CD4-positive, alpha-beta T cell treated with Interleukin-2 at 100 ng/mL for 4 hours (primary cell): ENCODE measurements at regions not wholly inside any gene's neighbourhood (a gene's known extent, or its start where the extent isn't known, plus 50 kb on each side); places are given as distances from the start of the nearest gene placed in this dataset.

ENCODE experiments used
- DNase-seq: peaks from one replicate; pipeline ENCODE4 v3.0.0-alpha.2; 2020; ENCODE audit warnings: low spot score

DNA sequence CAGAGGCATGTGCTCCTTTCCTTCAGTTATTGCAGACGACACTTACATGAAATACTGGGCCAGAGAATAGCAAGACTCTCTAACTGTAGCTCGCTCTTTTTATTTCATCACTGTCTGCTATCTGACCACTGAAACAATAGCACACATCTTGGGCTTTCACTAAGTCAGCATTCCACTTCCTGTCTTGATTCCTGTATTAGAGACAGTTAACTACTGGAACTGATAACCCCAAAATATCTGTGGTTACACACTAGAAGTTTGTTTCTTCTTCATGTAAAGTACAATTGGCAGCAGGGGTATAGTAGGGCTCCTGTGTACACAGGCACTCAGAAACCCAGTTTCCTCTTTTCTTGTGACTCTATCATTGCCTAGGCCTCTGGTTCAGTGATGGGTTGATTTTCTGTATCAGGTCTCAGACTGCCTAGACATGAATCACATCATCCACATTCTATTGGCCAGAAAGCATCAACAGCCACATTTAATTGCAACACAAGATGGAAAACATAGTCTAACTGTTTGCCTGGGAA, 230.2 kb upstream of the CD96 start:
- DNase-seq: peak; percentile 39

GRCh38 chr3:111314181-111314873, 227.7 kb upstream of the CD96 start:
- DNase-seq: no peak

GRCh38 chr3:111314898-111315297, 227.1 kb upstream of the CD96 start:
- DNase-seq: no peak

GRCh38 chr3:111315930-111316587, 225.9 kb upstream of the CD96 start:
- no peak for DNase-seq

DNA sequence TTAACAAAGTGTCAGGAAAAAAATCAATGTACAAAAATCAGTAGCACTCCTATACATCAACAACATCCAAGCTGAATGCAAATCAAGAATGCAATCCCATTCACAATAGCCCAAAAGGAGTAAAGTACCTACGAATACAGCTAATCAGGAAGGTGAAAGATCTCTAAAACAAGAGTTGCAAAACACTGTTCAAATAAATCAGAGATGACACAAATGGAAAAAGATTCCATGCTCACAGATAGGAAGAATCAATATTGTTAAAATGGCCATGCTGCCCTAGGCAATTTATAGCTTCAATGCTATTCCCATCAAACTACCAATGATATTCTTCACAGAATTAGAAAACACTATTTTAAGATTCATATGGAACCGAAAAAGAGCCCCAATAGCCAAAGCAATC, 223.7 kb upstream of the CD96 start:
- DNase-seq: no peak

DNA sequence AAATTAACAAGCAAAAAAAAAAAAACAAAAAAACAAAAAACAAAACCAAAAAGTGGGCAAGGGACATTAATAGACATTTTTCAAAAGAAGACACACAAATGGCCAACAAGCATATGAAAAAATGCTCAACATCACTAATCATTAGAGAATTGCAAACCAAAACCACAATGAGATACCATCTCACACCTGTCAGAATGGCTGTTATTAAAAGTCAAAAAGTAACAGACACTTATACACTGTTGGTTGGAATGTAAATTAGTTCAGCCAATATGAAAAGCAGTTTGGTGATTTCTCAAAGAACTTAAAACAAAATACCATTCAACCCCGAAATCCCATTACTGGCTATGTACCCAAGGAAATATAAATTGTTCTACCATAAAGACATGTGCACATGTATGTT, 222.4 kb upstream of the CD96 start:
- no peak for DNase-seq

- DNase-seq: no peak
Measured at GRCh38 chr3:111321786-111322185, 220.2 kb upstream of the CD96 start.

DNA sequence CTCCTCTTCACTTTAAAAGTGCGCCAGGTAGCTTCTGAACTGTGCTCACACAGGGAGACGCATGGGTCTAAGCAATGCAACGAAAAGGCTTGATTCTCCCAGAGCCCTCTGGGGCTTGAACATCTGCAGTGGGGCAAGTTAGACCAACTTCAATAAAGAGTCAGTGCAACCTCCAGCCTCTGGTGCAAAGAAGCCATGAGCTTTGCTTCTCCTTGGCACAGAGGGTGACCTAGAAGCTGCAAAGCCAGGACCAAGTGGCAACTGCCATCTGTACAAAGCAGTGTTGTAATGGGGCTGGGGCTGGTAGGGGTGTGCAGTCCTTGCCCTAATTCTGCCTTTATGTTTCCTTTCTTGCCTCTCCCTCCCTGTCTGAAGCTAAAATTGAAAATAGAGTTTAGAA, 219.0 kb upstream of the CD96 start:
- DNase-seq: no peak

GRCh38 chr3:111324151-111324550, 217.8 kb upstream of the CD96 start:
- no peak for DNase-seq

DNA sequence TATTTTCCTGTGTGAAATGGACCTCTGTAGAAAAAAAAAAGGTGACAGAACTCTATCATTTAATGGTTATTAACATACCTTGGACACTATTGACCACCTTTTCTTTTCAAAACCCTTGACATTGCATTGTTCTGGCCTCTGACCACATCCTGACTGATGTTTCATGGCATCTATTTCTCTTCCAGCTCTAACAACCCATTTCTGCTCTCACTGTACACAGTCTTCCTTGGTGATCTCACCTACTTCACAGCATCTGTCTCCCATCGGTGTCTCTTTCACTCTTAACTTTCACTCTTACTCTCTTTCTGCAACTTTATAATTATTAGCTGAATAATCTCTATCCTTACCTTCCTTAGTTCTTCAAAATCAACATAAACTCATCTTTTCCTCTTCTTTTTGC, 217.4 kb upstream of the CD96 start:
- no peak for DNase-seq

GRCh38 chr3:111325160-111325718, 216.8 kb upstream of the CD96 start:
- DNase-seq: no peak

GRCh38 chr3:111326144-111326995, 215.6 kb upstream of the CD96 start:
- no peak for DNase-seq

GRCh38 chr3:111331306-111331705, 210.7 kb upstream of the CD96 start:
- DNase-seq: no peak

DNA sequence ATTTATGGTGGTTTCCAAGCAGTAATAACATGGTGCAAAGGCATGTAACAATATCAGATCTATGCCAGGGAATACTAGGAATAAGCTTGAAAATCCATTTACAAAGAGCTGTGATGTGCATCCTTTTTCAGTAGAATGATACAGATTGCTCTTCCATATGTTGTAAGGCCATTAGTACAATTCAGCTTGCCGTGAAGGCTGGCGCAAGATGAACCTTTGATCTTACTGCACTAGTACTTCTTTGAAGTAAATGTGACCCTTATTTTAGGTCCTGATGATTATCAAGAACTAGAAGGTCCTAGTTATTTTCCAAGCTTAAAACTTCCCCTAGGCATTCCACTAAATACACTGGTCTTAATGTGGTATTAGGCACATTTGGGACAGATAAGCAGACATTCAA, 210.1 kb upstream of the CD96 start:
- no peak for DNase-seq

DNA sequence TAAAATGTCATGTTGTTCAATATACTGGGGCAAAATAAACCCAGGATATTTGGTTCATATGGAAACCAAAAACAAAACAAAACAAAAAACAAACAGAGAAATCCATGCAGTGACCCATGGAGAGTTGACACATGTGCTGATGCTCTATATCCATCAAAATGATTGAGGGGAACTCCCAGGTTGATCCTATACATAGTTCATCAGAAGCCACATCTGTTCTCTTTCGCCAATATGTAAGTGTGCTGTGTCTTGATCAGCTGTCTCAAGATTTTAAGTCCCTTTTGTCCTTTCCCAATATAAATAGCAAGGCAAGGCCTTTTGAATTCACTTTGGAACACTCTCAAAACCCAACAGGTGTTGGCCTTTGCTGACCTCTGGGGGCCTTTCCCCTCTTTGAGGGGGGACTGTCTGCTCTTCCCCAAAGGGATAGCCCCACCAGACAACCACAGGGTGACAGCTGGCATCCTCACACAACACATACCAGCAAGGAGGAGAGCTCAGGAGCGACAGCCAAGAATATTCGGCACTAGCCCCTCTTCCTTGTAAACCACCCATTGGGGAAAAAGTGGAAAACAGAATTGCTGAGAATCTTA, 209.4 kb upstream of the CD96 start:
- no peak for DNase-seq

- no peak for DNase-seq
Measured at GRCh38 chr3:111333642-111334041, 208.4 kb upstream of the CD96 start.

GRCh38 chr3:111335512-111336303, 206.3 kb upstream of the CD96 start:
- DNase-seq: no peak

GRCh38 chr3:111336511-111336910, 205.5 kb upstream of the CD96 start:
- no peak for DNase-seq

GRCh38 chr3:111338059-111338698, 203.8 kb upstream of the CD96 start:
- DNase-seq: peak; percentile 54

DNA sequence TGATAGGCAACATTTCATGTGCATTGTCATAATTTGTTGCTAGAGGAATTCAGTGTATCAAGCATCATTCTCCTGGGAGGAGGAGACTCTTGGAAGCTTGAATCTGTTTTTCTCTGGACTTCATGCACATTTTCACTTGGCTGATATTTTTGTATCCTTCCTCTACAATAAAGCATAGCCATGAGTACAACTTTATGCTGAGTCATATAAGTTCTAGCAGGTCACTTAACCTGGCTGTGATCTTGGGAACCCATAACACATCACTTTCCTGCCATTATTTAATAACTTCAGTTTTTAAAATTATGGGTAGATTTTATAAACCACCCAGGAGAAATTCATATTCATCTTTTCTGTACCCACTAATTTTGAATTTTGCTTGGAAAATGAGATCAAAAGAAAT, 203.0 kb upstream of the CD96 start:
- no peak for DNase-seq

DNA sequence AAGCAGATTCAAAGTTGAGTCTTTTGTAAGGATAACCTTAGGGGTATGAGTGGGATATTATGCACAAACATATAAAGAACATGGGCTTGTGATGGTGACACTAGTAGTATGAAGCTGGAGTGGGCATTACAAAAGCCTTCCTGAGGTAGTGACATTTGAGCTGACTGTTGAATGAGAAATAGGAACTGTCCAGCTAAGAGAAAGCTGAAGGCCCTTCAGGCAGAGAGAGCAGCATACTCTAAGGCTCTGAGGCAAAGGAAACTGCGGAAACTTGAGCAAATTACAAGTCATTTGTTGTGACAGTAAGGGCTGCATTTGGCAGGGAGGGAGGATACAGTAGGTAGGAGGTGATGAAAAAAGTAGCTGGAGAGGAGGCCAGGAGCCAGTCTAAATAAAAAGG, 190.7 kb upstream of the CD96 start:
- DNase-seq: no peak
